Heart right ventricle (tissue), 16 donors: ENCODE measurements at regions not wholly inside any gene's neighbourhood (a gene's known extent, or its start where the extent isn't known, plus 50 kb on each side); places are given as distances from the start of the nearest gene placed in this dataset.
A peak's percentile ranks its signal among the peaks of the same experiment; 100 is the strongest.

ENCODE experiments used
- ATAC-seq, 8 donors: fragments of 200-7000 bp; cut with Tn5 transposase; one replicate each; pipeline ENCODE4 v1.9.1; 2020; ENCODE audit warnings: mild to moderate bottlenecking in 8 of 8, moderate library complexity in 8 of 8, moderate number of reproducible peaks in 1 of 8
- DNase-seq, 2 donors: peaks; one replicate each; pipeline ENCODE4 v3.0.0-alpha.2; 2020
- H3K27ac ChIP-seq, 10 donors: fragments of 200-600 bp; sonication (generic) in 2 of 10; one replicate each; pipeline versions ENCODE4 v1.5.0 to v1.8.0; 2020 to 2022; ENCODE audit warnings: mild to moderate bottlenecking in 3 of 10
- H3K27me3 ChIP-seq, 7 donors: fragments of 200-600 bp; one replicate each; pipeline ENCODE4 v1.8.0; 2021 to 2022; ENCODE audit warnings: mild to moderate bottlenecking in 2 of 7
- H3K36me3 ChIP-seq, 9 donors: fragments of 200-600 bp; sonication (generic) in 1 of 9; one replicate each; pipeline versions ENCODE4 v1.5.0 to v1.8.0; 2020 to 2022; ENCODE audit warnings: mild to moderate bottlenecking in 2 of 9
- H3K4me1 ChIP-seq, 9 donors: fragments of 200-600 bp; sonication (generic) in 1 of 9; one replicate each; pipeline versions ENCODE4 v1.5.0 to v1.8.0; 2020 to 2022; ENCODE audit warnings: mild to moderate bottlenecking in 4 of 9
- H3K4me3 ChIP-seq, 10 donors: fragments of 200-600 bp; sonication (generic) in 2 of 10; one replicate each; pipeline versions ENCODE4 v1.5.0 to v1.8.0; 2020 to 2022; ENCODE audit warnings: mild to moderate bottlenecking in 7 of 10, moderate library complexity in 2 of 10
- H3K9me3 ChIP-seq, 11 donors: fragments of 200-600 bp in 10 of 11; sonication (generic) in 2 of 11; one replicate each; pipeline versions ENCODE4 v1.5.0 to v1.8.0; 2013 to 2022; ENCODE audit warnings: mild to moderate bottlenecking in 2 of 11, control low read depth in 1 of 11, moderate library complexity in 1 of 11
- WGBS, 2 donors: extraction: QIAGEN DNeasy Blood & Tissue Kit; methylation state at CpG; one replicate each; pipeline ENCODE4 v1.1.7; 2013; ENCODE audit warnings: inconsistent platforms in 1 of 2; 5-methylcytosine and 5-hydroxymethylcytosine counted together
- intact Hi-C, 10 donors: fragments of 100-400 bp; cut with DNase I; formaldehyde crosslinking; loops; one replicate each; pipeline versions ENCODE4 v1.11.1 to v1.14.2; 2022
- TF ChIP-seq, protein P1 (sequence below), 9 donors: fragments of 200-600 bp; sonication (generic) in 2 of 9; IDR thresholded peaks; one replicate each; pipeline versions ENCODE4 v1.5.0 to v1.8.0; 2021 to 2022; ENCODE audit warnings: antibody characterized with exemption in 9 of 9, mild to moderate bottlenecking in 5 of 9, moderate library complexity in 1 of 9
- donor health status: Arrhythmogenic right ventricular cardiomyopathy.
- donor health status: ischemic (EF 13 %, LVEDD 7.1; RV severe dilation, severe dysfunction).
- donor health status: healthy with polysubstance abuse.
- donor health status: DM: no; HTN: yes; CAD: no.
- donor health status: DM: no; HTN: no; CAD: no.
- donor health status: ischemic (EF 25% LVEDD 6.9; RV normal size, moderate dysfunction).
- donor health status: ischemic (EF 25% LVEDD 5.7; RV mildly dilated, moderate dysfunction).
- donor health status: healthy.
- donor health status: DM: yes; HTN: yes; CAD: no.
- donor health status: Ischemic cardiomyopathy.
- donor health status: ischemic (EF 35%, LVEDD 5.7; RV mildly dilated, moderate dysfunction).
- donor health status: nonischemic (EF 11% LVEDD 7.7; RV severe dilation, severe dysfunction).
- donor health status: DM: yes; HTN: yes; CAD: no.
- donor health status: PGD.
- donor health status: ischemic (EF 29% LVEDD 5.4; RV normal size, mild dysfunction).
- donor health status: nonischemic (EF 23%, LVEDD 6.1; RV moderate dilation, normal function).

DNA sequence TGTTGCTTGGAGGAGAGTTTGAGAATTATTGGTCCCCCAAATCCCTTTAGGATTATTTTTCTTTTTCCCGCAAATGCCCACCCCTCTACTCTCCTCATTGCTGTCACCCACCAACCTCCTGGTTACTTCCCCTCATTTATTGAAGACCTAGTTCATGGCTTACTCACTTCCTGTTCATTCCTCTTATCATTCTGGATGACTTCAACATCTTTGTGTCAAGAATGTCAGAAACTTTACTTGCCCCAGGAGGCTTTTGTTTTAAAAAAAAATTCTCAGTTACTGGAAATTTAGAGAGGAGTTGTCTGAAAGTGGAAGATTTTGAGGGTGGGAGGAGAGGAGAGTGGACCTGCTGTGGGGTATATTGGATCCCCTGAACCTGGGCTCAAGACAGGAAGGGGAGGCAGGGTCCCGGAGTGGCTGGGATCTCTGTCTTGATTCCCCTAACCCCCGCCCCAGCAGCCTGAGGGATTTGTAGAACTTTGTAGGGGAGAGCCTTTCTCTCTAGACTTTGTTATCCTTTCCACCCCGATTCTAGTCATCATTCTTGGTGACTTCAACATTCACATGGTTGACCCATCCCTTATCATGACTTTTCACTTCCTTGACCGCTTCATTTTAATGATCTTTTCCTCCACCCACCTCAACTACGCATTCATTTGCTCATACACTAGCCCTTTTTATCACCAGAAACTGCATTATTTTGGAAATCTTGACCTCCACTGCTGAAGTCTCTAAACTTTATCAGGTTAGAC is 69.9 kb upstream of the ESX1 start:
- TF ChIP-seq, protein P1, sequence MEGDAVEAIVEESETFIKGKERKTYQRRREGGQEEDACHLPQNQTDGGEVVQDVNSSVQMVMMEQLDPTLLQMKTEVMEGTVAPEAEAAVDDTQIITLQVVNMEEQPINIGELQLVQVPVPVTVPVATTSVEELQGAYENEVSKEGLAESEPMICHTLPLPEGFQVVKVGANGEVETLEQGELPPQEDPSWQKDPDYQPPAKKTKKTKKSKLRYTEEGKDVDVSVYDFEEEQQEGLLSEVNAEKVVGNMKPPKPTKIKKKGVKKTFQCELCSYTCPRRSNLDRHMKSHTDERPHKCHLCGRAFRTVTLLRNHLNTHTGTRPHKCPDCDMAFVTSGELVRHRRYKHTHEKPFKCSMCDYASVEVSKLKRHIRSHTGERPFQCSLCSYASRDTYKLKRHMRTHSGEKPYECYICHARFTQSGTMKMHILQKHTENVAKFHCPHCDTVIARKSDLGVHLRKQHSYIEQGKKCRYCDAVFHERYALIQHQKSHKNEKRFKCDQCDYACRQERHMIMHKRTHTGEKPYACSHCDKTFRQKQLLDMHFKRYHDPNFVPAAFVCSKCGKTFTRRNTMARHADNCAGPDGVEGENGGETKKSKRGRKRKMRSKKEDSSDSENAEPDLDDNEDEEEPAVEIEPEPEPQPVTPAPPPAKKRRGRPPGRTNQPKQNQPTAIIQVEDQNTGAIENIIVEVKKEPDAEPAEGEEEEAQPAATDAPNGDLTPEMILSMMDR (IDR thresholded peaks at IDR 0.05): no peak
- no peaks in the 10 kb centered on the region for H3K36me3 ChIP-seq
- 68 to 86% methylated on average over 6 of the region's 6 CpGs for WGBS, 2 donors
- no peaks in the 10 kb centered on the region for H3K9me3 ChIP-seq
- intact Hi-C loops: no loop called here
- peaks cover 0 to 12% (median 0%) of the 10 kb centered on the region in 7 donors for H3K27me3 ChIP-seq
- no peaks in the 10 kb centered on the region for H3K4me1 ChIP-seq
- ATAC-seq: no peak
- no peak overlapping the region for H3K4me3 ChIP-seq
- H3K27ac ChIP-seq: no peak overlapping the region
- DNase-seq: no peak

DNA sequence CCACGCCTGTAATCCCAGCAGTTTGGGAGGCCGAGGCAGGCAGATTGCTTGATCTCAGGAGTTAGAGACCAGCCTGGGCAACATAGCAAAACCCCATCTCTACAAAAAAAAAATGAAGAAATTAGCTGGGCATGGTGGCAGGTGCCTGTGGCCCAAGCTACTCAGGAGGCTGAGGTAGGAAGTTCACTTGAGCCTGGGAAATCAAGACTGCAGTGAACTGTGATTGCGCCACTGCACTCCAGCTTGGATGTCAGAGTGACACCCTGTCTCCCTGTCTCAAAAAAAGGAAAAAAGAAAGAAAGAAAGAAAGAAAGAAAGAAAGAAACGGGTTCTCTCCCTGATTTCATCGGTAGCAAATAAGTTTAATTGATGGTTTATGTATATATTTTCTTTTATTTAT is 64.6 kb upstream of the ESX1 start:
- H3K27ac ChIP-seq: no peak overlapping the region
- ATAC-seq (no peak), DNase-seq (no peak)
- intact Hi-C loops: no loop called here
- no peak overlapping the region for H3K4me3 ChIP-seq
- peaks cover 0 to 24% (median 0%) of the 10 kb centered on the region in 7 donors for H3K27me3 ChIP-seq
- TF ChIP-seq, protein P1 (IDR thresholded peaks at IDR 0.05): no peak
- H3K4me1 ChIP-seq: no peaks in the 10 kb centered on the region
- no peaks in the 10 kb centered on the region for H3K36me3 ChIP-seq
- H3K9me3 ChIP-seq: no peaks in the 10 kb centered on the region
- 89 to 90% methylated on average over 5 of the region's 5 CpGs for WGBS, 2 donors

DNA sequence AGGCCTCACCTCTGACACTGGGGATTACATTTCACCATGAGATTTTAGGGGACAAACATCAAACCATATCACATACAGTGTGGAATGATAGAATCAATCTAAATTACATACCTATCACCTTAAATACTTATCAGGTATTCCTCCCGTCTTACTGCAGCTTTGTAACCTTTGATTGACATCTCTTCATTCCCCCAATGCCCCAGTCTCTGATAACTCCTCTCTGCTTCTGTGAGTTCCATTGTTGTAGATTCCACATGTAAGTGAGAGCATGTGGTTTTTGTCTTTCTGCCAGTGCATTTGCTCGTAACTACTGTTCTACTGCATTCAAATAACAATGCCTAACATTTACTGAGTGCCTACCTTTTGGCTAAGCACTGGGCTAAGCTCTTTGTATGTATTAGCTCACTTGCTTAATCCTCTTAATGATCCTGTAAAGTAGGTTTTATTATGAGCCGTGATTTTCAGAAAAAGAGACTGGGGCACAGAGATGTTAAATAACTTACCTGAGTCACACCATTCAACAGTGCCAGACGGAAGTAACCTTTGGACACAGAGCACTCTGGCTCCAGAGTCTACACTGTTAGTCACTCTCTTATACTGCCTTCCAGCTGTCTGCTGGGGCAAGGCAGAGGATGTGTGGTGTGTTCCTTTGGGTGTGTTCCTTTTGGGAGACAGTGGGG is 63.7 kb upstream of the ESX1 start:
- intact Hi-C loops: no loop called here
- H3K36me3 ChIP-seq: no peaks in the 10 kb centered on the region
- H3K9me3 ChIP-seq: no peaks in the 10 kb centered on the region
- H3K4me3 ChIP-seq: no peak overlapping the region
- TF ChIP-seq, protein P1 (IDR thresholded peaks at IDR 0.05): no peak
- H3K4me1 ChIP-seq: no peaks in the 10 kb centered on the region
- DNase-seq (no peak), ATAC-seq (peak in 1 of 8 donors; percentile 41)
- 51 to 56% methylated on average over 4 of the region's 4 CpGs for WGBS, 2 donors
- H3K27ac ChIP-seq: no peak overlapping the region
- peaks cover 0 to 29% (median 0%) of the 10 kb centered on the region in 7 donors for H3K27me3 ChIP-seq

DNA sequence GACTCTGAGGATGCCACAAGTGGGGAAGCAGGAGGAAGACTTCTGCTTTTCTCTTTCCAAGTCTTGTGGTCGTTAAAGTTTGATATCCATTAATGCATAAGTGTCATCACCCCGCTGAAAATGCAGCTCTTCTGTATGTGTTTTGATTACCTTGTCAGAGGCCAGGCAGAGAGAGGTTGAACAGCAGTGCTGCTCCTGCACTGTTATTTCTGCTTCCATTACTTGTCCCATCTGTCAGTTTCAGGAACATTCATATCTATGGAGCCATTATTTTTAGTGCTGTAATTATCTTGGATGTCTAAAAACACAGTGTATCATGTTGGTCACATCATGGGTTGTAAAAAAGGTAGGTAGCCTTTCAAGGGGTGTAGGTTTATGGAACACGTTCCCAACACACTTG is 62.0 kb upstream of the ESX1 start:
- TF ChIP-seq, protein P1 (IDR thresholded peaks at IDR 0.05): no peak
- ATAC-seq: no peak
- Histone ChIP-seq H3K27ac (no peak overlapping the region), H3K27me3 (peaks cover 0 to 36% (median 0%) of the 10 kb centered on the region in 7 donors), H3K36me3 (no peaks in the 10 kb centered on the region), H3K9me3 (no peaks in the 10 kb centered on the region), H3K4me3 (no peak overlapping the region), H3K4me1 (no peaks in the 10 kb centered on the region)
- DNase-seq: no peak
- WGBS, 2 donors: 71 to 74% methylated on average over 3 of the region's 3 CpGs
- intact Hi-C loops: no loop called here
